ENCODE measurements at regions not wholly inside any gene's neighbourhood (a gene's known extent, or its start where the extent isn't known, plus 50 kb on each side); places are given as distances from the start of the nearest gene placed in this dataset.

DNA sequence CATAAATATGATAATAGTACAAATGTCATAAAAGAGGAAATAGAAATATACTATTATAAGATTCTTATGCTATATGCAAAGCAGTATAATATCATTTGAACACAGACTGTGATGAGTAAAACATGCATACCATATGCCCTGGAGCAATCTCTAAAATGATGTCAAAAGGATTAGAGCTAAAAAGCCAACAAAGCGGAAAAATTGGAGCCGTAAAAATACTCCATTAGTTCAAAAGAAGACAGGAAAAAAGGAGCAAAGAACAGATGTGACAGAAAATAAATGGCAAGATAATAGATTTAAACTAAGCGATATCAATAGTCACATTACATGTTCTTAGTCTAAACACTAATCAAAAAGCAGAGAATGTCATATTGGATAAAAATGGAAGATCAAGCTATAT is 191.0 kb upstream of the PLPP4 start:
- no peak for TF ChIP-seq CTCF (IDR thresholded peaks at IDR 0.05; ENCODE audit: poor library complexity)
- TF ChIP-seq EZH2phosphoT487 (IDR thresholded peaks at IDR 0.05; ENCODE audit: low read depth, severe bottlenecking, unreplicated experiment), result no peak
